K562 (cell line): ENCODE measurements at regions not wholly inside any gene's neighbourhood (a gene's known extent, or its start where the extent isn't known, plus 50 kb on each side); places are given as distances from the start of the nearest gene placed in this dataset.

ENCODE experiments used
- ARID4B ChIP-seq: sonication (generic); formaldehyde crosslinking; IDR thresholded peaks from 2 replicates; pipeline ENCODE4 v1.8.0; 2022; ENCODE audit warnings: mild to moderate bottlenecking, missing genetic modification reagents
- CTCF ChIP-seq, 3 experiments: IDR thresholded peaks in 2 of 3; conservative IDR thresholded peaks in 1 of 3; 2 replicates each; pipeline ENCODE4 v1.5.1; 2011 to 2012; ENCODE audit warnings: low read length in 3 of 3, mild to moderate bottlenecking in 3 of 3, control low read depth in 2 of 3, improper control_type of control experiment in 1 of 3, inconsistent platforms in 1 of 3, low read depth in 1 of 3, mixed read lengths in 1 of 3, moderate library complexity in 1 of 3; ENCODE audit not compliant: insufficient read depth in 2 of 3
- FOS ChIP-seq: IDR thresholded peaks from 3 replicates; pipeline ENCODE4 v1.6.1; 2011; ENCODE audit not compliant: insufficient read length; ENCODE audit errors: extremely low read depth
- FOXK2 ChIP-seq, 2 experiments: fragments of 450-650 bp; IDR thresholded peaks in 1 of 2; conservative IDR thresholded peaks in 1 of 2; 2 replicates each; pipeline ENCODE4 v1.6.1; 2016; ENCODE audit warnings: low read depth in 2 of 2, mild to moderate bottlenecking in 1 of 2
- POLR2AphosphoS5 ChIP-seq: IDR thresholded peaks from 2 replicates; pipeline ENCODE4 v1.6.1; 2011; ENCODE audit warnings: mild to moderate bottlenecking, low read depth, low read length, moderate library complexity; ENCODE audit not compliant: control insufficient read depth, insufficient read depth
- SIX5 ChIP-seq, 2 experiments: IDR thresholded peaks; 2 replicates each; pipeline ENCODE4 v1.6.1; 2011; ENCODE audit warnings: low read length in 2 of 2, borderline replicate concordance in 1 of 2, low read depth in 1 of 2, mild to moderate bottlenecking in 1 of 2, moderate library complexity in 1 of 2; ENCODE audit not compliant: insufficient read depth in 1 of 2
- SMAD1 ChIP-seq: fragments of 150-350 bp; IDR thresholded peaks from 2 replicates; pipeline ENCODE4 v1.6.1; 2014; ENCODE audit warnings: low read length, low read depth; ENCODE audit not compliant: partially characterized antibody
- STAT6 ChIP-seq: sonication (generic); formaldehyde crosslinking; IDR thresholded peaks from 2 replicates; pipeline ENCODE4 v1.8.1; 2023; ENCODE audit warnings: mild to moderate bottlenecking, missing genetic modification reagents
- TCF7 ChIP-seq: sonication (generic); IDR thresholded peaks from 2 replicates; pipeline ENCODE4 v1.6.1; 2016; ENCODE audit warnings: antibody characterized with exemption, borderline replicate concordance
- TCF7L2 ChIP-seq: fragments of 150-350 bp; IDR thresholded peaks from 2 replicates; pipeline ENCODE4 v1.6.1; 2016; ENCODE audit warnings: low read depth, mild to moderate bottlenecking, low read length, moderate library complexity
- ZNF174 ChIP-seq: fragments of 250-450 bp; sonication (Bioruptor Pico); IDR thresholded peaks from 2 replicates; pipeline ENCODE4 v1.4.0; 2020; ENCODE audit warnings: mild to moderate bottlenecking
- ZNF253 ChIP-seq: fragments of 250-450 bp; sonication (Bioruptor Pico); conservative IDR thresholded peaks from 2 replicates; pipeline ENCODE4 v1.6.1; 2021; ENCODE audit warnings: mild to moderate bottlenecking

- TF ChIP-seq FOXK2 (conservative IDR thresholded peaks at IDR 0.05 in 1 of 2, IDR thresholded peaks at IDR 0.05 in 1 of 2; ENCODE audit: low read depth in 2 of 2) (no peak), TCF7 (no peak), POLR2AphosphoS5 (no peak), FOS (no peak), TCF7L2 (no peak), ZNF174 (no peak), ZNF253 (CRISPR knock-in tag) (no peak), STAT6 (CRISPR knock-in tag) (no peak), ARID4B (CRISPR knock-in tag) (no peak), SMAD1 (no peak), CTCF (IDR thresholded peaks at IDR 0.05 in 2 of 3, conservative IDR thresholded peaks at IDR 0.05 in 1 of 3; ENCODE audit: insufficient read depth in 2 of 3, low read depth in 1 of 3, low read length in 3 of 3) (no peak), SIX5 (IDR thresholded peaks at IDR 0.05; ENCODE audit: borderline replicate concordance in 1 of 2, insufficient read depth in 1 of 2, low read depth in 1 of 2, low read length in 2 of 2) (no peak)
Observed at GRCh38 chr21:14317507-14317906, 65.4 kb downstream of the HSPA13 start.
